GM19397 (cell line): ENCODE measurements at regions not wholly inside any gene's neighbourhood (a gene's known extent, or its start where the extent isn't known, plus 50 kb on each side); places are given as distances from the start of the nearest gene placed in this dataset.
"Not testable (repeated sequence)": the region's sequence is repeated elsewhere in the genome, so short reads cannot be mapped to it uniquely, and the experiment has no call there.

ENCODE experiments used
- ATAC-seq: cut with Tn5 transposase; IDR thresholded peaks from one replicate; pipeline ENCODE4 v1.9.1; 2021; ENCODE audit warnings: mild to moderate bottlenecking, moderate library complexity; ENCODE audit not compliant: unreplicated experiment

- no peak for ATAC-seq
These were observed 647.3 kb upstream of the GHITM start for GRCh38 chr10:83492004-83492403.

- no peak for ATAC-seq
These were observed 626.6 kb upstream of the GHITM start for GRCh38 chr10:83512681-83513080.

GRCh38 chr10:83515001-83515400 is 624.3 kb upstream of the GHITM start:
- ATAC-seq, result no peak

- no peak for ATAC-seq
These were observed 622.5 kb upstream of the GHITM start for GRCh38 chr10:83516788-83517187.

GRCh38 chr10:83517456-83517855 is 621.9 kb upstream of the GHITM start:
- no peak for ATAC-seq

- no peak for ATAC-seq
These were observed 620.5 kb upstream of the GHITM start for GRCh38 chr10:83518779-83519178.

- ATAC-seq, result not testable (repeated sequence)
These were observed 618.9 kb upstream of the GHITM start for GRCh38 chr10:83520386-83520785.

GRCh38 chr10:83522456-83522855 is 616.9 kb upstream of the GHITM start:
- ATAC-seq, result no peak

GRCh38 chr10:83522881-83523386 is 616.4 kb upstream of the GHITM start:
- no peak for ATAC-seq

GRCh38 chr10:83527934-83528333 is 611.4 kb upstream of the GHITM start:
- ATAC-seq, result no peak

GRCh38 chr10:83533290-83533689 is 606.0 kb upstream of the GHITM start:
- peak; percentile 48 for ATAC-seq

- ATAC-seq, result no peak
These were observed 602.9 kb upstream of the GHITM start for GRCh38 chr10:83536426-83536825.

- no peak for ATAC-seq
These were observed 601.3 kb upstream of the GHITM start for GRCh38 chr10:83538047-83538446.

GRCh38 chr10:83539528-83540308 is 599.6 kb upstream of the GHITM start:
- ATAC-seq, result peak; percentile 53

- ATAC-seq, result no peak
These were observed 598.3 kb upstream of the GHITM start for GRCh38 chr10:83541046-83541445.

GRCh38 chr10:83542774-83543411 is 596.4 kb upstream of the GHITM start:
- ATAC-seq, result peak; percentile 57

GRCh38 chr10:83543691-83544462 is 595.4 kb upstream of the GHITM start:
- ATAC-seq, result no peak

- ATAC-seq, result peak; percentile 47
These were observed 593.4 kb upstream of the GHITM start for GRCh38 chr10:83545901-83546391.

- not testable (repeated sequence) for ATAC-seq
These were observed 588.1 kb upstream of the GHITM start for GRCh38 chr10:83551190-83551589.

GRCh38 chr10:83553366-83553765 is 585.9 kb upstream of the GHITM start:
- ATAC-seq, result no peak

GRCh38 chr10:83555264-83555663 is 584.0 kb upstream of the GHITM start:
- peak; percentile 88 for ATAC-seq
